Upper lobe of right lung (tissue), 1 donor: ENCODE measurements at regions not wholly inside any gene's neighbourhood (a gene's known extent, or its start where the extent isn't known, plus 50 kb on each side); places are given as distances from the start of the nearest gene placed in this dataset.

Experiments
- ATAC-seq: fragments of 200-7000 bp; cut with Tn5 transposase; one replicate; pipeline ENCODE4 v1.9.1; 2020; ENCODE audit warnings: mild to moderate bottlenecking, moderate library complexity
- DNase-seq: peaks from one replicate; pipeline ENCODE4 v3.0.0-alpha.2; 2020
- H3K27ac ChIP-seq: fragments of 200-600 bp; one replicate; pipeline ENCODE4 v1.8.0; 2022
- H3K27me3 ChIP-seq: fragments of 200-600 bp; one replicate; pipeline ENCODE4 v1.8.0; 2022; ENCODE audit warnings: mild to moderate bottlenecking
- H3K36me3 ChIP-seq: fragments of 200-600 bp; one replicate; pipeline ENCODE4 v1.8.0; 2022
- H3K4me1 ChIP-seq: fragments of 200-600 bp; one replicate; pipeline ENCODE4 v1.8.0; 2022
- H3K4me3 ChIP-seq: fragments of 200-600 bp; one replicate; pipeline ENCODE4 v1.8.0; 2022; ENCODE audit warnings: mild to moderate bottlenecking
- H3K9me3 ChIP-seq: fragments of 200-600 bp; one replicate; pipeline ENCODE4 v1.8.0; 2022
- intact Hi-C: fragments of 100-400 bp; cut with DNase I; formaldehyde crosslinking; loops from one replicate; pipeline ENCODE4 v1.11.0; 2022
- TF ChIP-seq, protein P1 (sequence below): fragments of 200-600 bp; IDR thresholded peaks from one replicate; pipeline ENCODE4 v1.8.0; 2022; ENCODE audit warnings: antibody characterized with exemption
- donor health status: DM: no; HTN: yes; CAD: no; lungs with severe emphysema.

DNA sequence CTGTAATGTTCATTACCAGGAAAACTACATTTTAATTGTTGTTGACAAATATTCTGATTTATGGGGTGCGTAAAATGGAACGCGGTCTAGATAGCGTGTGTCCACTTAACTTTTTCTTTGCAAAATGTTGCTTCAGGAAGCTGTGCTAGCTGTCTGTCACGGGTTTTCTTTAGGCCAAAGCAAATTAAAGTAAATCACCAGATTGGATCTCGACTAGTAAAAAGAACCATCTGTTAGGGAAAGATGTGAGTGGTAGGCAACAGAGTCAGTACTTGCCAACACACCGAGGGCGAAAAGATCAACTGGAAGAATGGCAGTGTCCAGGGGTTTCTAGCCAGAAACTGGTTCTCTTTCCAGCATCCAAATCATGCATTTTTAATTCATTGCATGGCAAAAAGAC is 404.9 kb upstream of the TMPO start:
- DNase-seq (no peak), ATAC-seq (peak; percentile 36)
- intact Hi-C loops, result no loop called here
- Histone ChIP-seq H3K27ac (no peak overlapping the region), H3K4me3 (no peak overlapping the region), H3K4me1 (no peaks in the 10 kb centered on the region), H3K9me3 (no peaks in the 10 kb centered on the region), H3K36me3 (no peaks in the 10 kb centered on the region), H3K27me3 (no peaks in the 10 kb centered on the region)
- TF ChIP-seq, protein P1, sequence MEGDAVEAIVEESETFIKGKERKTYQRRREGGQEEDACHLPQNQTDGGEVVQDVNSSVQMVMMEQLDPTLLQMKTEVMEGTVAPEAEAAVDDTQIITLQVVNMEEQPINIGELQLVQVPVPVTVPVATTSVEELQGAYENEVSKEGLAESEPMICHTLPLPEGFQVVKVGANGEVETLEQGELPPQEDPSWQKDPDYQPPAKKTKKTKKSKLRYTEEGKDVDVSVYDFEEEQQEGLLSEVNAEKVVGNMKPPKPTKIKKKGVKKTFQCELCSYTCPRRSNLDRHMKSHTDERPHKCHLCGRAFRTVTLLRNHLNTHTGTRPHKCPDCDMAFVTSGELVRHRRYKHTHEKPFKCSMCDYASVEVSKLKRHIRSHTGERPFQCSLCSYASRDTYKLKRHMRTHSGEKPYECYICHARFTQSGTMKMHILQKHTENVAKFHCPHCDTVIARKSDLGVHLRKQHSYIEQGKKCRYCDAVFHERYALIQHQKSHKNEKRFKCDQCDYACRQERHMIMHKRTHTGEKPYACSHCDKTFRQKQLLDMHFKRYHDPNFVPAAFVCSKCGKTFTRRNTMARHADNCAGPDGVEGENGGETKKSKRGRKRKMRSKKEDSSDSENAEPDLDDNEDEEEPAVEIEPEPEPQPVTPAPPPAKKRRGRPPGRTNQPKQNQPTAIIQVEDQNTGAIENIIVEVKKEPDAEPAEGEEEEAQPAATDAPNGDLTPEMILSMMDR, result no peak

DNA sequence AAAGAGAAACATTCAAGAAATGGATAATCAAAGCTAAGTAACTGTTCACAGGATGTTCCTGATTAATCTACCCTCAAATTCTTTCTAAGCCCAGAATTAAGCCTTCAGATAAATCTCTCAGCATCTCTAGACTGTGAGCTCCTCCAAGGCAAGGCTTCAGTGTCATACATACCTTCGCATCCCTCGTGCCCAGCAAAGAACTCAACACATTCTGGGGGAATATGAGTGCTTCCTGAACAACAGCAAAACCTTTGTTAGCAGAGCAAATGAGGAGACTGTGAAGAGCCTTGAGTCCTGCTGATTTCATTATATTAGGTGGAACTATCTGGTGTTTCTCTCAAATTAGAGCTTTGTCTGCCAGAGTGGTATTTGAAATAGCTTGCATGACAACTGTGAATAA is 401.8 kb upstream of the TMPO start:
- Histone ChIP-seq H3K27ac (no peak overlapping the region), H3K36me3 (no peaks in the 10 kb centered on the region), H3K4me3 (no peak overlapping the region), H3K9me3 (no peaks in the 10 kb centered on the region), H3K27me3 (no peaks in the 10 kb centered on the region), H3K4me1 (no peaks in the 10 kb centered on the region)
- ATAC-seq, result no peak
- TF ChIP-seq, protein P1, result no peak
- no peak for DNase-seq
- intact Hi-C loops, result no loop called here

DNA sequence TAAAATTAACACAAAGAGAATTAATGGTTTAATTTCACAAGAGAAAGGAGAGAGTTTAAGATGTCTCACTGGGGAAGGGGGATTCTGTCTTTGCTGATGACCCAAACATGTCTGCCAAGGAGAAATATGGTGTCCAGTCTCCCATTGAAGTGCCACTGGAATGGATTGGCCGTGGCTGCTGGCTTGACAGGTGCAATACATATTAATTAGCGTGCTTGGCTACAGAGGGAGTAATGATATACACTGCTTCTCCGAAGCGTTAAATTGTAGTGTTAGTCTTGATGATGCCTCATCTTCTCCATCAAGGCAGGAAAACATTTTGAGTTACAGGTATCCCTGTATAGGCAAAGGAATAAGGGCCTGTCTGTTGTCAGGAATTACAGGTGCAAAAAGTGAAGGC is 393.4 kb upstream of the TMPO start:
- TF ChIP-seq, protein P1, result no peak
- no peak overlapping the region for H3K4me3 ChIP-seq
- no peaks in the 10 kb centered on the region for H3K27me3 ChIP-seq
- DNase-seq (no peak), ATAC-seq (no peak)
- no peaks in the 10 kb centered on the region for H3K4me1 ChIP-seq
- H3K27ac ChIP-seq, result no peak overlapping the region
- H3K9me3 ChIP-seq, result no peaks in the 10 kb centered on the region
- H3K36me3 ChIP-seq, result no peaks in the 10 kb centered on the region
- intact Hi-C loops, result no loop called here

DNA sequence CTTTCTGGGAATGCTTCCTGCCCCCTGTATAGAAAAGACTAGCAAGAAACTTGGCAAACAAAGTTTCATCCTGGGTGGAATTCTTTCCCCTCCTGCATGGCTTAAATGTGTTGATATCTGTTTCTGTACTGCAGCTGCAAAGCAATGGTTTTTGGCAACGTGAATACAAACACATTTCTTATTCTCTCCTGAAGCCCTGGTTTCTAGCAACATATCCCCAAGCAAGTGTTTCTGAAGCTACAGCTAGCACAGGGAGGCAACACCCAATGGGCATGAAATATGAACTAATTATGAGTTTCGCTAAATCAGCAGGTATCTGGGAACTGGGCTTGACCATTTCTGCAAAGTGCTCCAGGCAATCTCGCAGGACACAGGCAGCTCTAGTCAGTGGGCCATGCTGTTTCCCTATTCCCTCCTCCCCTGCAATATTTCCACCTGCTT is 392.3 kb upstream of the TMPO start:
- H3K4me1 ChIP-seq, result no peaks in the 10 kb centered on the region
- H3K27me3 ChIP-seq, result no peaks in the 10 kb centered on the region
- TF ChIP-seq, protein P1, result no peak
- ATAC-seq (no peak), DNase-seq (no peak)
- intact Hi-C loops, result no loop called here
- no peaks in the 10 kb centered on the region for H3K36me3 ChIP-seq
- H3K27ac ChIP-seq, result no peak overlapping the region
- no peak overlapping the region for H3K4me3 ChIP-seq
- H3K9me3 ChIP-seq, result no peaks in the 10 kb centered on the region

DNA sequence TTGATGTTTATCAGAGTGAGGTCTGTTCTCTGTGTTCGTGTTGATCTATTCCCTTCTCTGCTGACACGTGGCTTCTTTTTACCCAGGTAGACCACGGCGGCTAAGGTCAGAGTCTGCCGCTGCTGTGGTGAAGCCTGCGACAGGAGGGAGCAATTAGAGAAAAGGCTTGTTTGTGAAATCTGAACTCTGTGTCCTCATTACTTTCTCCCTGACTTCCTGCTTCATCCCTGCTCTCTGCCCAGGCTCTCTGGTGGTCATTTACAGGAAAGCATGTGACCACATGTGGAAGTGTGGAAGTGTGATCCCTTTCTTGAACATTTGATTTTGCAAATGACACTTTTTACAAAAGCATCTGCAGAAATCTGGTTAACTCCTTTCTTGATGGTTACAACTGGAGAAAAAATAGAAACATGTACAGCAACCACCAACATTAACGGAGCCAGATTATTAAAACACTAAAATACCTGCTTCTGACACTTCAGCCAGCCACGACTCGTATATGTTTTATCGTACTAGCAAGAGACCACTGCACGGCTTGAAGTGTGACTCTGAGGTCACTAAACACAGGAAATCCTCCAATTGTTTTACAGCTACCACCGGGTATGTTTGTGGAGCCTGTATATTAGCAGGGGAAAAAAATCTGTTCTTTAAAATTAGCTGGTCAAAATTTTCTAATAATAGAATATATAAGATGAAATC is 388.6 kb upstream of the TMPO start:
- Histone ChIP-seq H3K27ac (no peak overlapping the region), H3K36me3 (no peaks in the 10 kb centered on the region), H3K27me3 (no peaks in the 10 kb centered on the region), H3K4me1 (no peaks in the 10 kb centered on the region), H3K9me3 (no peaks in the 10 kb centered on the region), H3K4me3 (no peak overlapping the region)
- DNase-seq (no peak), ATAC-seq (no peak)
- TF ChIP-seq, protein P1, result no peak
- intact Hi-C loops, result no loop called here

DNA sequence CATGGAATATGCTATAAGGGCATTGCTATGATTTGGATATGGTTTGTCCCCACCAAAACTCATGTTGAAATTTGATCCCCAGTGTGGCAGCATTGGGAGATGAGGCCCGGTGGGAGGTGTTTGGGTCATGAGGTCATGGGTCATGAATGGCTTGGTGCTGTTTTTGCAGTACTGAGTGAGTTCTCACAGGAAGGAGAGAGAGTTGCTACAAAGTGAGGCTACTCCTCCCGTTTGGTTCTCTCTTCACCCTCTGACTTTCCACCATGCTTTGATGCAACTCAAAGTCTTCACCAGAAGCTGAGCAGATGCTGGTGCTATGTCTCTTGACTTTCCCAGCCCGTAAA is 388.1 kb upstream of the TMPO start:
- Histone ChIP-seq H3K4me1 (no peaks in the 10 kb centered on the region), H3K4me3 (no peak overlapping the region), H3K27ac (no peak overlapping the region), H3K27me3 (no peaks in the 10 kb centered on the region), H3K36me3 (no peaks in the 10 kb centered on the region), H3K9me3 (no peaks in the 10 kb centered on the region)
- TF ChIP-seq, protein P1, result no peak
- DNase-seq (no peak), ATAC-seq (no peak)
- intact Hi-C loops, result no loop called here
